ENCODE measurements at regions not wholly inside any gene's neighbourhood (a gene's known extent, or its start where the extent isn't known, plus 50 kb on each side); places are given as distances from the start of the nearest gene placed in this dataset.

DNA sequence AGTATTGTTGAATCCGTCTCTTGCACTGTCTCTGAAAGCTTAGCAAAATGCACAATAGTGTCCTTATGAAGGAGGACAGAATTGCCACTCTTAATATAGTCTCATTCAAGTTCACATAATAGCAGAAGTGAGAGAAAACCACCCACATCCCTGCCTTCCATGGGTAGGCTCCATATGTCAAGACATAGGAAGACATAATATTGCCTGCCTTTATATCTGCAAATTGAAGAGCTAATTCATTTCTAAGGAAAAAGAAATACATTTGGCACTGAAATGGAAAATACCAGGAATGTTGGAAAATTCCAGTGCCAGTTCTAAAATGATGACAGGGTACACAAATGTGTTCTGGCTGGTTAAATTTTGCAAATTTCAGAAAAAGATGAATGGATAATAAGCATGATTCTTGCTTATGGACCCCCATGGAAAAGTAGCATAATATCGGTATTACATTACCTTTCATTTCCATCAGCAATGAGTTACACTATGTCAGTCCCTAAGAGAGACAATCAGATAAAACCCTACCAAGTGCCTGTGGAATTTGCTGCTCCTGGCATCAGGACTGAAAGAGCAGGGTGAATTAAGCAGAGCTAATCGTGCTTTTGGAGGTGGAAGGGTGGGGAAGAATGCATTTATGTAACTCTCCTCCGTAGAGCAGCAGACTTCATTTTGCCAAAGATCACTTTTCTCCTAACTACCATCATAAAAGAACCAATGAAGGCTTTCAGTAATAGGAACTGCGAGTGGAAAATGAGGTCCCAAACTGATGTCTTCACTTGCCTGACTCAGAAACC is 312.6 kb downstream of the FGFR2 start:
- peak in 1 of 2 donors; percentile 4 for DNase-seq

- DNase-seq, result no peak
Measured at GRCh38 chr10:121288011-121288410, 310.2 kb downstream of the FGFR2 start.

DNA sequence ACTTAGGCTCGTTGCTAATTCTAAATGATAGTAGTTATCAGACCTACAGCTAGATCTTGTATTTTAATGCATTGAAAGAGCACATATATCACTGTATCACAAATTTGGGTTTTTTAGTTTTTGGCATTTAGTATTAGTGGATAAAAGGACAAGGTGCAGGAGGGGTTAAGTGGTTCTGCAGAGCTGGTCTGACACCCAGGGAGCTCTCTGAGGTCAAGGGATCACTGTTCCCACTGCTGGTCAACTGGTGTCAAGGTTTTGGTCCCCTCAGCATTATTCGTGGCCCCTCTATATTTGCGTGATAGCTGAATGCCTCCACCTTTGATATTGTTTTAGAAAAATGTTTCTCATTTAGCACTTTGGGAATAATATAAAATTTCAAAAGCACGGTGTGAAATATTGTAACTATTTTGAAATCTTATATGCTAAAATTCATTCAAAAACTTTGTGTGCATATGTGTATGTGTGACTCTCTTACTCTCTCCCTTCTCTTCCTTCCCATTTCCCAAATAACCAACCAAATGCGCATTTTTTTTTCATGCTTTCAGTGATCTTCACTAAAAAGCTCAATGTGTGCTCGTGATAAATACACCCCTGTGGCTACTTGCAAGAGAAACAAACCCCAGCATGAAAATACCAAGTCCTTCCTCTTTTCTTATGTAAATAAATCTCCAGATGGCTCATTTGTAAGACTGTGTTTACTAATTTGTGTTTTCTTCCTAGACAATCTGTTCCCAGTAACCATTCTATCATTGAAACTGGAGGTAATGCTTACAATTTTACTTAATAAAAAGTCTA is 309.2 kb downstream of the FGFR2 start:
- no peak for DNase-seq

GRCh38 chr10:121289800-121290199 is 308.4 kb downstream of the FGFR2 start:
- no peak for DNase-seq

DNA sequence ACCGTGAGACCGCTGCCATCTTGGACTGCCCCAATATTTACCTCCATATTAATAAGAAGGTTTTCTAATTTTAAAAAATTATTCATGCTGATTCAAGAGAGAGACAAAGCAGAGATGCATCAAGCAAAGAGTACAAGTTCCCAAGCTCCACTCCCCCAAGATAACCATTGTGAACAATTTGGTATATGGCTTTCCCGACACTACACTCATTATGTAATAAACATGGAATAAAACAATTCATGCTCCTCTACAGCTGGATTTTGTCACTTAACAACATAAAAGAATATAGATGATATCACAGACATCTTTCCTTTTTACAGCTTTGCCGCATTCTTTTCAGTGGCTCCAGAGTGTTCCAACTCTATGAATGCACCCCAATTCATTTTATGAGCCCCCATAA is 307.6 kb downstream of the FGFR2 start:
- DNase-seq, result no peak

DNA sequence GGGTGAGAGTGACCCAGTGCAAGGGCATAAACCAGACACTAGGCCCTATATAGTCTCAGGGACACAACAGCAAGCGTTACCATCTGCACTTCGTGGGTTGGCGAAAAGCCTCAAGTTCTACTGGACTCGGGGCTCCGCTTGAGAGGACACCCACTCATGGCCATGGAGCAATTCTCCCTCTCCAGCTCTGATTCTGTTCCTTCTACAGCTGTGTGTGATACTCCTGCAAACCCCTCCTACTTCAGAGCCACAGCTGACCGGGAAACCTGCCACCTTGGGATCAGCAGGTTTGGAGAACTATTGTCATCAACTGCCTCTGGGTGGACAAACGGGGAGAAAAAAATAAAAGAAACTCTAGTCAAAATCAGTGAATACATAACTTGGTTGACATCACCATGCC is 306.9 kb downstream of the FGFR2 start:
- no peak for DNase-seq

DNA sequence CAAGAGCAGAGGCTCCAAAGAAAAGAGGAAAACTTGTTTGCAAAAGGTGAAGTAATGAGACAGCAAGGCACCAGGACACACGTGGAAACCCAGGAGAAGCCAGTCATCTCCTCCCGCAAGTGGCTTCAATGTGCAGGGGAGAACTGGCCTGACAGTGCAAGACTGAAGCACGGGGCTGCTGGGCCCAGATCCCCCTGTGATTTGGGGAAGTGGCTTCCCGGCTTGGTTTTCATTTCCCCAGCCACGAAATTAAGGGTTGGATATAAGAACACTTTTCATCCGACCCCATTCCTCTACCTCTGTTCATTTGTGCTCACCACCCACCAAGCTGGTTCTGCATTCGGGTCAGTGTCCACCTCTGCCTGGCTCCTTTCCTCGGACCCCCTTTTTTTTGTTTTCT is 306.4 kb downstream of the FGFR2 start:
- DNase-seq, result no peak

- DNase-seq, result no peak
Measured at GRCh38 chr10:121292321-121292720, 305.9 kb downstream of the FGFR2 start.

- no peak for DNase-seq
Measured at GRCh38 chr10:121293110-121293509, 305.1 kb downstream of the FGFR2 start.

GRCh38 chr10:121294630-121295029 is 303.6 kb downstream of the FGFR2 start:
- DNase-seq, result no peak

- no peak for DNase-seq
Measured at GRCh38 chr10:121296378-121296777, 301.9 kb downstream of the FGFR2 start.

DNA sequence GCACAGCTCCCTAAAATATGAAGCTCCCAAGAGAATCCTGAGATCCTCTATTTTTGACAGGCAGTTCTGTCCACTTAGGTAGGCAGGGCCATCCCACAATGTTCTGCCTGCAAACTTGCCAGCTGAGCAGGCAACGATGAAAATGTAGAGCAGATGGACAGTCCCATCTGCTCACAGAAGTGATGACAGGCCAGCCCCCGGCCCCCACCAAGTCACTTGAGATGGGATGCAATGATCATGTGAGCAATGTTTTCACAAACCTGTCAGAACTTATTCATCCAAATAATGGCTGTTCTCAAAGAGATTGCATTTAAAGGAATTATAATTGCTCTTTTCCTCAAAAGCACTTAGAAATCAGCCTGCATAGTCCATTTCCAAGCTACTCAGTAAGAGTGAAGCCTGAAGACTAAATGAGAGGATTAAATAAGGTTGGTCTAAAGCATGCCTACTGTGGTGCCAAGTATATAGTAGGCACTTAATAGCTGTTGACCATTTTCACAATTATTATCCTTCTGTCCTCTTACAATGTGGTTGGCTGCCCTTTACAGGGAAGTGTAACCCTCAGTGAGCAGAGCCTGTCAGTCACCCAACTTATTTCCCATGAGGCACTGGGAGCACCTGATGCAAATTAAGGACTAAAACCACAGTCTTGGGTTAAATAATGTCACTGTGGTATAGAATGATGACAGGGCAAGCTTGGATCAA is 301.2 kb downstream of the FGFR2 start:
- no peak for DNase-seq

- DNase-seq, result no peak
Measured at GRCh38 chr10:121300723-121301122, 297.5 kb downstream of the FGFR2 start.

DNA sequence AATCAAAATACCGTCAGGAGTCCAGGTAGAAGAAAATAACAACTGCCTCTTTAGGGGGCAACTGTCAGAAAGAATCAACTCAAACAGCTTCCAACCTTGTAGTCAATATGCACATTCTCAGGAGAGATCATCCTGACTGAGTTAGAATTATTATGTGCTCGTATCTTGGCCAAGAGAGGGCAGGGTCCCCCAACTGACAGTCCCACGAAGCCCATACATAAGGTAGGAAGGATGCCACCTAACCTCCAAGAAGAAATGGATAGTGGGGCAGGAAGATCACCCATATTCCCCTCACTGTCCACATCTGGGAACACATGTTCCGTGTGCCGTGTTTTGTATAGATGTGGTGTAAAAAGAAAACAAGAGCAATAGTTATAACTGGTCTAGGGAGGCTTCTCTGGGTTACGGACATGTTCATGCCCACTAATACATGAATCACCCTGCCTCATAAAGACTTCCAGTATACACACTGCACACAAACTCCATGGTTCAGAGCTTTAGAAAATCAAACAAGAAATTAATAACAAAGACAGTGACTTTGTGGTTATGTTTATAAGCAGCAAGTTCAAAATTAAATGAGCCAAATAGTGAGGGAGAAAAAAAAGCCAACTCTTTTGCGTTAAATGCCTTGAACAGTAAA is 295.6 kb downstream of the FGFR2 start:
- no peak for DNase-seq

- DNase-seq, result no peak
Measured at GRCh38 chr10:121303287-121303890, 294.9 kb downstream of the FGFR2 start.

GRCh38 chr10:121305066-121305465 is 293.2 kb downstream of the FGFR2 start:
- no peak for DNase-seq

DNA sequence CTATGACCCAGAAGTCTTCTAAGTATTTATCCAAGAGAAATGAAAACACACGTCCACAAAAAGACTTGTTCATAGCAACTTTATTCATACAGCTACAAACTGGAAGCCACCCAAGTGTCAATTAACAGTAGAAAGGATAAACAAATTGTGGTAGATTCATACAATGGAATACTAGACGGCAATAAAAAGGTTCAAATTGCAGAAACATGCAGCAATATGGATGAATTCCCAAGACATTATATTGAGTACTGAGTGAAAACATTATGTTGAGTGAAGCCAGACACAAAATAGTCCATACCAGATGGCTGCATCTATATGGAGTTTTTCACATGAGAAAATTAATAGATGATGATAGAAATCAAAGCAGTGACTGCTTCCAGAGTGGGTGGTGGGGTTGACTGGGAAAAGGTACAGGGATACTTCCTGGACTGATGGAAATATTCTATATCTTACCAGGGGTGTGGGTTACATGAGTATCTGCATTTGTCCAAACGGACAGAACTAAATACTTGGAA is 292.0 kb downstream of the FGFR2 start:
- DNase-seq, result no peak

GRCh38 chr10:121307411-121307980 is 290.7 kb downstream of the FGFR2 start:
- DNase-seq, result no peak

DNA sequence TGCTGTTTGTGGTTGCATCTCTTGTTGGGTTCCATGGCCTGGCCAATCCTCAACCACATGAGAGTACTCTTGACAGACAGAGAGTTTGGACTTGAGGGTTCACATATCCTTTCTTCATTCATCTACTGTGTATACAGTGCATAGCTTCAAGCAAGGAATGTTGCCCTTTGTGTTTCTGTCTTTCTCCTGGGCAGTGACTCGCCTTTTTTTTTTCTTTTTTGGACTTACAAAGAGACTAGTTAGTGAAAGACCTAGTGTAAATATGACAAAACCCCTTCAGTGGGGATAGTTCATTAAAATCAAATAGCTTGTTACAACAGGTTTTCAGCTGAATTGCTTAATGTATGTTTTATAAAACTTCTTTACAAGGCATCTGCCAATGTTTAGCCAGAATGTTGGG is 290.2 kb downstream of the FGFR2 start:
- DNase-seq, result no peak

DNA sequence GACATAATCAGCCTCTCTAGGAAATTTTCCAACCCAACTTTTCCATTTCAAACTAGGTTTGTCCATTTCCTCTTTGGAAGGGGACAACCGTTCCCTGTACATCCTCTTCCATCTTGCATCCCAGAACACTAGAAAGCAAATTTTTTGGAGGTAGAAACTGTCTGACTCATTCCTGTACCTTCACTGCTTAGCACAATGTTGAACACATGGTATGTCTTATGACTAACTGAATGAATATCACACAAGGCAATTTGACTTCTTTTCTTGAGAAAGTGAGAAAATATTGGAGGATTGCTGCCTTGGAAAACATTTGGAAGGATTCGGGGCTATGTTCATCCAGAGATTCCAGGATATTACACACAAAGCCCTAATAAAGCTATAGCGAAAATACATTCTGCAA is 289.1 kb downstream of the FGFR2 start:
- DNase-seq, result no peak

GRCh38 chr10:121310151-121310711 is 288.0 kb downstream of the FGFR2 start:
- DNase-seq, result no peak
